Astrocyte (in vitro differentiated cells and primary cell): ENCODE measurements at regions not wholly inside any gene's neighbourhood (a gene's known extent, or its start where the extent isn't known, plus 50 kb on each side); places are given as distances from the start of the nearest gene placed in this dataset.

Source experiments
- EZH2 ChIP-seq: IDR thresholded peaks from 2 replicates; pipeline ENCODE4 v1.6.1; 2012; ENCODE audit warnings: mild to moderate bottlenecking, low read length, inconsistent platforms; ENCODE audit not compliant: insufficient read depth
- TF ChIP-seq, protein P1 (sequence below): IDR thresholded peaks from 2 replicates; pipeline ENCODE4 v1.5.1; 2011; ENCODE audit warnings: low read depth, mild to moderate bottlenecking, inconsistent platforms, low read length, moderate library complexity; ENCODE audit not compliant: insufficient read depth

- TF ChIP-seq, protein P1, sequence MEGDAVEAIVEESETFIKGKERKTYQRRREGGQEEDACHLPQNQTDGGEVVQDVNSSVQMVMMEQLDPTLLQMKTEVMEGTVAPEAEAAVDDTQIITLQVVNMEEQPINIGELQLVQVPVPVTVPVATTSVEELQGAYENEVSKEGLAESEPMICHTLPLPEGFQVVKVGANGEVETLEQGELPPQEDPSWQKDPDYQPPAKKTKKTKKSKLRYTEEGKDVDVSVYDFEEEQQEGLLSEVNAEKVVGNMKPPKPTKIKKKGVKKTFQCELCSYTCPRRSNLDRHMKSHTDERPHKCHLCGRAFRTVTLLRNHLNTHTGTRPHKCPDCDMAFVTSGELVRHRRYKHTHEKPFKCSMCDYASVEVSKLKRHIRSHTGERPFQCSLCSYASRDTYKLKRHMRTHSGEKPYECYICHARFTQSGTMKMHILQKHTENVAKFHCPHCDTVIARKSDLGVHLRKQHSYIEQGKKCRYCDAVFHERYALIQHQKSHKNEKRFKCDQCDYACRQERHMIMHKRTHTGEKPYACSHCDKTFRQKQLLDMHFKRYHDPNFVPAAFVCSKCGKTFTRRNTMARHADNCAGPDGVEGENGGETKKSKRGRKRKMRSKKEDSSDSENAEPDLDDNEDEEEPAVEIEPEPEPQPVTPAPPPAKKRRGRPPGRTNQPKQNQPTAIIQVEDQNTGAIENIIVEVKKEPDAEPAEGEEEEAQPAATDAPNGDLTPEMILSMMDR = no peak
- TF ChIP-seq EZH2 = no peak
Measured at GRCh38 chr4:140252141-140252741, 98.3 kb upstream of the MAML3 start.
